A549 (cell line): ENCODE measurements at regions not wholly inside any gene's neighbourhood (a gene's known extent, or its start where the extent isn't known, plus 50 kb on each side); places are given as distances from the start of the nearest gene placed in this dataset.

Experiments used
- BCL3 ChIP-seq: fragments of >200 bp; sonication (Bioruptor Twin); formaldehyde crosslinking; IDR thresholded peaks from 3 replicates; pipeline ENCODE4 v1.6.1; 2016
- CBX8 ChIP-seq: fragments of 200-600 bp; sonication (generic); IDR thresholded peaks from 2 replicates; pipeline ENCODE4 v1.6.1; 2016
- CTCF ChIP-seq: fragments of >200 bp; sonication (Bioruptor Twin); formaldehyde crosslinking; IDR thresholded peaks from 3 replicates; pipeline ENCODE4 v1.5.1; 2016
- ELK1 ChIP-seq: fragments of 150-350 bp; IDR thresholded peaks from 2 replicates; pipeline ENCODE4 v1.6.1; 2014; ENCODE audit warnings: low read depth, mild to moderate bottlenecking, low read length
- MAFK ChIP-seq: fragments of 450-650 bp; IDR thresholded peaks from 2 replicates; pipeline ENCODE4 v1.6.1; 2014; ENCODE audit not compliant: partially characterized antibody
- MAZ ChIP-seq: fragments of 150-350 bp; IDR thresholded peaks from 2 replicates; pipeline ENCODE4 v1.6.1; 2014; ENCODE audit warnings: antibody characterized with exemption, low read depth, low read length, borderline replicate concordance
- POLR2A ChIP-seq: IDR thresholded peaks from 2 replicates; pipeline ENCODE4 v1.6.1; 2012; ENCODE audit warnings: mild to moderate bottlenecking, low read length
- POLR2AphosphoS2 ChIP-seq: conservative IDR thresholded peaks from 2 replicates; pipeline ENCODE4 v1.6.1; 2012; ENCODE audit warnings: low read length, improper control_type of control experiment, inconsistent platforms
- RAD21 ChIP-seq, 2 experiments: fragments of >200 bp in 1 of 2; sonication (Bioruptor Twin) in 1 of 2; formaldehyde crosslinking in 1 of 2; IDR thresholded peaks in 1 of 2; conservative IDR thresholded peaks in 1 of 2; 2 replicates in 1 of 2; 3 replicates in 1 of 2; pipeline ENCODE4 v1.6.1; 2012 to 2018; ENCODE audit warnings: inconsistent platforms in 1 of 2
- USF2 ChIP-seq: fragments of 450-650 bp; IDR thresholded peaks from 2 replicates; pipeline ENCODE4 v1.6.1; 2014; ENCODE audit warnings: antibody characterized with exemption

GRCh38 chr12:90627180-90627896 is 327.6 kb downstream of the CCER1 start:
- TF ChIP-seq MAFK (no peak), CTCF (no peak), RAD21 (conservative IDR thresholded peaks at IDR 0.05 in 1 of 2, IDR thresholded peaks at IDR 0.05 in 1 of 2) (no peak), USF2 (no peak), POLR2AphosphoS2 (no peak), BCL3 (no peak), MAZ (no peak), CBX8 (no peak), ELK1 (no peak), POLR2A (no peak)
